Stimulated activated CD8-positive, alpha-beta memory T cell treated with anti-CD3 and anti-CD28 coated beads, Interleukin-12 subunit alpha, Interleukin-12 subunit beta, amount 100 ng/mL, for 1 hour (primary cell): ENCODE measurements at regions not wholly inside any gene's neighbourhood (a gene's known extent, or its start where the extent isn't known, plus 50 kb on each side); places are given as distances from the start of the nearest gene placed in this dataset.

Source experiments
- DNase-seq: peaks from one replicate; pipeline ENCODE4 v3.0.0-alpha.2; 2020; ENCODE audit warnings: low read depth

DNA sequence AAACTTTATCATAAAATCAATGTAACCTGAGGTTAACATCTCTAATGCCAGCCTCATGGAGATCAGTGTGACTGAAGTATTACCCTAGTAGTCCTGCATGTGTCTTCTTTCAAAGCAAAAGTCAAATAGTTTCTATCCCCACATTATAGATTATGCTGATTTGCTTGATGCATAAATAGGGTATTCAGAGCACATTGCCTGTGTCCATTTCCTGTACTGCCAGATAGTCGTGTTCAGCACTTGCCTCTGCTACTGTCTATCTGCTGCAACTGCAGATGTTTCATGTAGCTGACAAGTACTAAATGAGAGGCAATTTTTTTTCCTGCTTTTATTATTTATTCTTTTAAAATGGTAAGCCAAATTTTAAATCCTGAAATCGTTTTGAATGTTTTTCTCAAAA is 348.7 kb downstream of the CHRM3 start:
- DNase-seq = no peak

GRCh38 chr1:239736479-239736878 is 350.1 kb downstream of the CHRM3 start:
- DNase-seq = no peak

GRCh38 chr1:239739375-239739774 is 352.3 kb upstream of the FMN2 start:
- no peak for DNase-seq

DNA sequence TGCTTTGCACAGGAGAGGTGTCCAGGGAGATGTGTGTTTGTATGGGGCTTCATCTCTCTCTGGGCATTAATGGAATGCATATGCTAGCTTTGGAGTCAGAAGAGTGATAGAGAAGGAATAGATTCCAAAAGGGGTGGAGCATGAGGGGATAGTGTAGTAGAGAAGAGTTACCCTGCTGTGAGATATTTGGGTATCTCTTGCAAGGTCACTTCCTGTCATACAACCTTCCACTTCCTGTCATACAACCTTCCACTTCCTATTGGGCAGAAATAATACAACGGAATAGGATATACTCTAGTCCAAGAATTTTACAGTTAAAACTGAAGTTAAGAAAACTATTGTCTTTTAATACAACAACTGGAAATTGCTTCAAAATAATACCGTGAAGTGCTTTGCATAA is 351.8 kb upstream of the FMN2 start:
- DNase-seq = no peak

DNA sequence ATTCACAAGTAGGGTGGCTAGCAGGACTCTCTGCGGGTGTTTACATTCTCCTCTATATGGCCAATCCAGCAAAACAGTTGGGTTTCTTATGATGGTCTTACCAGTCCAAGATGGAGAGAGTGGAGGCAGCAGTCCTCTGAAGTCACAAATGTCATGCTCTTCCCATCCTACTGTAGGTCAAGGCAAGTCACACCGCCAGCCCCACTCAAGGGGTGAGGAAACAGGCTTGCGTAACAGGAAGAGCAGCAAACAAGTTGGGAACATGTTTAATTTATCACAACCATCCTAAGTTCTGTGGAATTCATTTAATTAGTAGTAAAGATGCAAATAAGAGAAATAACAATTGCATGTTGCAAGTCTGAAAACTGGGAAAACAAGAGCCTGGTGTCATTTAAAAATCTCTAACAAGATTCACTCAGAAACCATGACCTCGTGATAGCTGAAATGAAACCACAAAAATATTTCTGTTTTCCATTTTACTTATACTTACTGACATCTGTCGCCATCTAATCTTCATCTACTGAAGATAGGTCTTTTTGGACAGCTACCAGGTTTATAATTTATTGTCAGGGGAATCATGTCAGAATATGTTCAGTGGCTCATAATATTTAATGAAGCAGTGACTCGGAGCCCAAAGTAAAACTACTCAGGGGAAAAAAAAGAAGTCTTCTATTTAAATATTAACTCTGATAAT is 349.1 kb upstream of the FMN2 start:
- DNase-seq = no peak

DNA sequence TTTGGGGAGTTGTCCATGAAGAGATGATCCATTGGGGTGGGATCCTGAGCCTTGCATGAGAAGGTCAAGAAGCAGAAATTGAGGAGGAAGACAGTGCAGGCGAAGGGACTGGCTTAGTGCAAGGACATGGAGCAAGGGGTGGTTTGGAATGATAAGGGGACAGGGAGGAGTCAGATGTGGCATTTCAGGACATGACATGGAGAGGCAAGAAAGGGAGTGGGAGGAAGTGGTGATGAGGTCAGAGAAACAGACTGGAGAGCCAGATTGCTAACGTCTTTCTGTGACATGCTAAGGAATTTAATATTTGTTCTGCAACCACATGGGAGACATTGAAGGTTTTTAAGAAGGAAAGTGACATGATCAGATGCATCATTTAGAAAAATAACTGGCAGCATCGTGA is 346.8 kb upstream of the FMN2 start:
- DNase-seq = no peak

GRCh38 chr1:239755107-239755912 is 336.4 kb upstream of the FMN2 start:
- no peak for DNase-seq

DNA sequence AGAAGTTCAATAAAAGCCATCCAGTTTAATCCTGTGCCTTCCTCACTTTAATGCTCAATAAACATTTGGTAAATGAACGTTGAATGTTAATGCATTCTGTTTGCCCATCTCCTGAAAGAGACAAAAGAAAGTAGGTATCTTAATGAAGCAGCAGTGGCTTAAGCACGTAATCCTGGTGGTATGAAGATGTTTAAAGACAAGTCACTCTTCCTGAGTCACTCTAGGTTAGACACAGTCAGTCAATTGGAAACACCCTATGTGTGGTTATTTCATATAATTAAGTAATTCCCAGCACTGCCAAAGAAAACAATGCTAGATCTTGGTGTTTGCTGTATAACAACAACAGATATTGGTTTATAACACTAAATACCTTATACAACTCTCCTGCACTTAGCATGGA is 334.0 kb upstream of the FMN2 start:
- no peak for DNase-seq

- DNase-seq = no peak
Measured at GRCh38 chr1:239758756-239759155, 332.9 kb upstream of the FMN2 start.

- no peak for DNase-seq
Measured at GRCh38 chr1:239761509-239761908, 330.2 kb upstream of the FMN2 start.

DNA sequence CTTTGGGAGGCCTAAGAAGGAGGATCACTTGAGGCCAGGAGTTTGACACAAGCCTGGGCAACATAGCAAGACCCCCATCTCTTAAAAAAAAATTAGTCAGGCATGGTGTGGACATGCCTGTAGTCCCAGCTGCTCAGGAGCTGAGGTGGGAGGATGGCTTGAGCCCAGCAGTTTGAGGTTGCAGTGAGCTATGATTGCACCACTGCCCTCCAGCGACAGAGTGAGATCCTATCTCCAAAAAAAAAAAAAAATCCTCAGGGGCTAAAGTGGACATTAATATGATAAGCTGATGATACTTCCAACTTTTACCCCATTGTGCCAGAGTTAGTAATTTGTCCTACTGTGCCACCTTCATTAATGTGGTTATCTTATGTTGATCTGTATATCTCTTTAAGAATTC is 327.8 kb upstream of the FMN2 start:
- DNase-seq = no peak

- DNase-seq = no peak
Measured at GRCh38 chr1:239764546-239764945, 327.1 kb upstream of the FMN2 start.

GRCh38 chr1:239765163-239765562 is 326.5 kb upstream of the FMN2 start:
- no peak for DNase-seq

- no peak for DNase-seq
Measured at GRCh38 chr1:239771550-239771949, 320.1 kb upstream of the FMN2 start.

DNA sequence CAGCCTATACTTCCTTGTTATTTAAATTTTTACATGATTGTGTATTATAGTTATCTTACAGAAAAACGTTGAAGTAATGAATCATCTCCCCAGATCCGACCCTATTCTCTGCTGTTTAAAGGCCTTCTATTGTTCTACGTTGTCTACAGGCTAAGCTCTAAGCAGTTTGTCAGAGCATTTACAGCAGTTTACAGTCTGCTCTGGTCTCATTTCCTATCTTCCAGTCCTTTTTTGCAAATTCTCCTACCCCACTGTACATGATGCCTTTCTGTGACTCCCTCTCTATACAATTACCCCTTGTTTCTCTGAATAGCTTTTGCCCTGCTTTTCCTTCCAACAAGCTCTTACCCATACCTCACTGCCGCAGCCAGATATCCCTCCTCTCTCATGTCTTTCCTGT is 319.2 kb upstream of the FMN2 start:
- DNase-seq = no peak

DNA sequence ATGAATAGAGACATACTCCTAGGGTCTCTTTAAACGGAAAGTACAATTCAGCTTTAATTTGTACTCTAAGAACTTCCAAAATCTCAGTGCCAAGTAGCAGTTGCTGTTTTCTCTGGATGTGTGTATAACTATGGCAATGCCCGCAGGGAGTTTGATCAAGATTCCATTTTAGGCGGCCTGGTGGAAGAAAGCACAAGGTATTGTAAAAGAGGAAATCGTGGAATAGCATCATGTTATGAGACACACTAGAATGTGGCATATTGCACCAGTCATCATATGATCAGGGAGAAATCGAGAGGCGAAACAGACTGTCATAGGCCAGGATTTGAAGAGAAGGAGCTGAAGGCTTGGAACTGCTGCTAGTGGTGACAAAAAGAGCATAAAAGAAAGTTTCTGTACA is 316.2 kb upstream of the FMN2 start:
- no peak for DNase-seq

DNA sequence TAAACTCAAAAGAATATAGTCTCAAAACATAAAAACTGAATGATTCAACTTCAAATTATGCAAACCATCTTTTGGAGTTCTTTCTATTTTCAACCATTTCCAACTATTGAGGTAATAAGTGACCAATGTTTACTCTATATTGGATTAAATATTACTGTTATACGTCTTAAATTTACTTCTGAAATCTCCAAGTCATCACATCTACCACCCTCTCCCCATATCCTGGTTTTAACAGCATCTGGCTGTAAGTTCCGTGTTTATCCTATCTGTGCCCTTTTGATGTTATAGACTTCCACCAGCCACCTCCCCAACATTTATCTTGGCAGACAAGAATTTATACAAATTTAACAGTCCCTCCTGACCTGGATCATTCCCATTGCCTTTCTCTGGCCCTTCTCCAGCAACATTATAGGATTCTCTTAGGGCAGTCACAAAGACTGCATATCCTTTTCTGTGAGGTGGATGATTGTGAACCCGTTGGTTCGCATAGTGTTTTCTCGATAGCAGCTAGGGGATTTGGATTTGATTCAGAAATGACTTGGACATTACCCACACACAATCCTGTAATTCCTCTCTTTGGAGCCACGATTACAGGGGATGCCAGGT is 313.4 kb upstream of the FMN2 start:
- no peak for DNase-seq

GRCh38 chr1:239779962-239780361 is 311.7 kb upstream of the FMN2 start:
- no peak for DNase-seq

- DNase-seq = no peak
Measured at GRCh38 chr1:239784896-239785295, 306.8 kb upstream of the FMN2 start.

- no peak for DNase-seq
Measured at GRCh38 chr1:239785576-239785975, 306.1 kb upstream of the FMN2 start.

DNA sequence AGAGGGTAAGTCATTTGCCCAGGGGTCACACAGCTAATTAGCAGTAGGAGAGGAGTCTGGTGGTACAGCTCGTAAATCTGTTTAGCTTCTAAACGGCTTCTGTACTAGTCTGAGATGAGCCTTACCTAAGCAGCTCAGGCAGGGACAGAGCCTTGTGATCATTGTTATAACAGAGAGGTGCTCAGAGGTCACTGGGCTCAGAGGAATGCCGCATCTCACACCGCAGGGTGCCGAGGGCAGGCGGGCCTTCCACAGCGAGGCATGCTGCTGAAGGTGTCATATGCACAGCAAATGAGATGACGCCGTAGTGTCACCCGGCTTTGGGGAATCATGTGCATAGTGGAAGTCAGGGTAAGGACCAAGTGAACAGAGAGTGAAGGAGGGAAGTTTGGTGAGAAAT is 305.2 kb upstream of the FMN2 start:
- DNase-seq = no peak

DNA sequence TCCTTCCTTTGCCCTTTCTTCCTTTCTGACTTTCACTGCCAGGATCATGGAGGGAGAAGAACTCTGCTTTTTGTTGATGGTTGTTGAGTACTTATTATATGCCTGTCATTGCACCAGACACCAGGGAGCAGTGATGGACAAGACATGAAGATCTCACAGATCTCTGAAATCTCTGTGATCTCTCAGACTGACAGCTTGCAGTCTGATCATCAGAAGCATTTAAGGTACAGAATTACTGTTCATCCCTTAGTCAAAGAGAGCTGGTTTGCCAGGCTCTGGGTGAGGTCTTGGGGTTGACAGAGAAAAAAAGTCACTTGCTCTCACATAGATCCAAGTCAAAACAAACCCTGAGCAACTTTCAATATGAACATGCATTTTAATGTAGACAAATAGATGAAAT is 299.5 kb upstream of the FMN2 start:
- no peak for DNase-seq

DNA sequence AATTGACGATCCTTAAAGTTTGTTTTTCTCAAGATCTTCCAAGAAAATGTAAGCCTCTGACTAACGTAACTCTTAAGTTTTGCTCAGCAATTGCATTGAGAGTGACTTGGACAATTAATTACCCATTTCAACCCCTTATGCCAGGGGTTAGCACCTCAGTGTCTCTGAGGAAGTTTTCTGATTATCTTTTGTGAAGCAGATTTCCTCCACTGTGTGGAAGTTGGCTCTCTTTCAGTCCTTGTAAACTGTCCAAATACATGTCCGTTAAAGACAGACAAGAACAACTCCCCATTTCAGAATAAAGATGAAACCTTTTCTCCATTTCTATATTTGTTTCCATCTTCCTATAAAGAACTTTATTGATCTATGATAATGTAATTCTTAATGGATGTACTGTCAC is 296.4 kb upstream of the FMN2 start:
- no peak for DNase-seq
